CD4-positive, alpha-beta T cell (primary cell): ENCODE measurements at regions not wholly inside any gene's neighbourhood (a gene's known extent, or its start where the extent isn't known, plus 50 kb on each side); places are given as distances from the start of the nearest gene placed in this dataset.

Experiments used
- ATAC-seq: fragments of 200-7000 bp; cut with Tn5 transposase; one replicate; pipeline ENCODE4 v1.10.0; 2022; ENCODE audit warnings: mild to moderate bottlenecking; ENCODE audit not compliant: poor library complexity
- CTCF ChIA-PET: fragments of 350-600 bp; sonication (Branson Sonifier 250); formaldehyde crosslinking; loops from one replicate; lab custom pipeline; 2021; ENCODE audit warnings: antibody characterized with exemption, inconsistent platforms; lab: Charles Lee
- POLR2A ChIA-PET: fragments of 350-600 bp; sonication (Branson Sonifier 250); formaldehyde crosslinking; loops from one replicate; lab custom pipeline; 2021; ENCODE audit warnings: antibody characterized with exemption, inconsistent platforms; lab: Charles Lee
- DNase-seq, 14 experiments: peaks; one replicate each; pipeline ENCODE4 v3.0.0-alpha.2; 2013 to 2020; ENCODE audit warnings: mixed read lengths in 2 of 14
- H3K27ac ChIP-seq, 2 donors: one replicate each; pipeline versions ENCODE4 v1.5.1 to v1.7.0; 2013; ENCODE audit warnings: low read length in 2 of 2, low read depth in 1 of 2, mild to moderate bottlenecking in 1 of 2
- H3K27me3 ChIP-seq, 2 experiments: 1 replicate in 1 of 2; 2 replicates in 1 of 2; pipeline versions ENCODE4 v1.6.1 to v1.7.0; 2013; ENCODE audit warnings: low read length in 2 of 2, control low read depth in 1 of 2, mild to moderate bottlenecking in 1 of 2, moderate library complexity in 1 of 2; ENCODE audit not compliant: insufficient read depth in 2 of 2, control insufficient read depth in 1 of 2
- H3K36me3 ChIP-seq: one replicate; pipeline ENCODE4 v1.6.1; 2013; ENCODE audit warnings: low read length, control low read depth; ENCODE audit not compliant: insufficient read depth
- H3K4me1 ChIP-seq: one replicate; pipeline ENCODE4 v1.6.1; 2013; ENCODE audit warnings: low read length, control low read depth; ENCODE audit not compliant: insufficient read depth
- H3K4me3 ChIP-seq: one replicate; pipeline ENCODE4 v1.5.1; 2013; ENCODE audit warnings: mild to moderate bottlenecking, low read length, moderate library complexity
- H3K9me3 ChIP-seq, 2 experiments: 1 replicate in 1 of 2; 2 replicates in 1 of 2; pipeline versions ENCODE4 v1.6.1 to v1.7.0; 2013; ENCODE audit warnings: low read length in 2 of 2, mild to moderate bottlenecking in 2 of 2, control low read depth in 1 of 2, moderate library complexity in 1 of 2; ENCODE audit not compliant: control insufficient read depth in 1 of 2, insufficient read depth in 1 of 2
- H3K27ac Mint-ChIP-seq: one replicate; pipeline ENCODE4 v1.8.0; 2020; ENCODE audit warnings: mixed read lengths
- H3K27me3 Mint-ChIP-seq: one replicate; pipeline ENCODE4 v1.8.0; 2021; ENCODE audit warnings: mixed read lengths
- H3K36me3 Mint-ChIP-seq: one replicate; pipeline ENCODE4 v1.8.0; 2021; ENCODE audit warnings: low read depth, mixed read lengths
- H3K4me1 Mint-ChIP-seq: one replicate; pipeline ENCODE4 v1.8.0; 2021; ENCODE audit warnings: low read depth, mixed read lengths
- H3K4me3 Mint-ChIP-seq: one replicate; pipeline ENCODE4 v1.8.0; 2020; ENCODE audit warnings: mild to moderate bottlenecking, mixed read lengths
- H3K9me3 Mint-ChIP-seq: one replicate; pipeline ENCODE4 v1.8.0; 2020; ENCODE audit warnings: mixed read lengths
- CTCF ChIP-seq: fragments of 200-600 bp; IDR thresholded peaks from one replicate; pipeline ENCODE4 v1.8.0; 2022; ENCODE audit warnings: antibody characterized with exemption, mild to moderate bottlenecking
- intact Hi-C, 2 experiments: fragments of 100-400 bp; cut with DNase I in 1 of 2; cut with micrococcal nuclease in 1 of 2; formaldehyde crosslinking; loops; one replicate each; pipeline versions ENCODE4 v1.15.1 to v1.9.0; 2023 to 2025; cut with DNase I, micrococcal nuclease

GRCh38 chr10:118463740-118464139 lies 121.6 kb upstream of the FAM204A start:
- ATAC-seq (no peak), DNase-seq (no peak)
- Histone ChIP-seq H3K27me3 (peaks cover 3 to 21% of the 10 kb centered on the region in 2 experiments), H3K36me3 (no peaks in the 10 kb centered on the region), H3K4me3 (no peak overlapping the region), H3K4me1 (peaks cover 3% of the 10 kb centered on the region), H3K9me3 (no peaks in the 10 kb centered on the region), H3K27ac (no peak overlapping the region)
- Mint-ChIP-seq H3K9me3 (no peaks in the 10 kb centered on the region), H3K27me3 (peaks cover 87% of the 10 kb centered on the region), H3K4me1 (no peaks in the 10 kb centered on the region), H3K27ac (no peak overlapping the region), H3K4me3 (no peak overlapping the region), H3K36me3 (no peaks in the 10 kb centered on the region)
- intact Hi-C loops, result no loop called here
- TF ChIP-seq CTCF, result no peak
- ChIA-PET POLR2A (no interaction called here), CTCF (no interaction called here)

GRCh38 chr10:118462401-118462800 lies 120.3 kb upstream of the FAM204A start:
- ChIA-PET CTCF (interaction anchor here (1.1 kb wide), 1 partner anchor 15 kb away, joined by 4 read pairs; no protein-coding TSS in a partner anchor), POLR2A (no interaction called here)
- Histone ChIP-seq H3K27ac (no peak overlapping the region), H3K27me3 (peaks cover 3 to 10% of the 10 kb centered on the region in 2 experiments), H3K36me3 (no peaks in the 10 kb centered on the region), H3K9me3 (no peaks in the 10 kb centered on the region), H3K4me3 (no peak overlapping the region), H3K4me1 (peaks cover 3% of the 10 kb centered on the region)
- Mint-ChIP-seq H3K4me3 (no peak overlapping the region), H3K27ac (no peak overlapping the region), H3K27me3 (peaks cover 75% of the 10 kb centered on the region), H3K4me1 (no peaks in the 10 kb centered on the region), H3K9me3 (no peaks in the 10 kb centered on the region), H3K36me3 (no peaks in the 10 kb centered on the region)
- TF ChIP-seq CTCF, result no peak
- DNase-seq (no peak), ATAC-seq (no peak)
- intact Hi-C loops, result no loop called here

GRCh38 chr10:118459642-118460193 lies 117.6 kb upstream of the FAM204A start:
- CTCF ChIA-PET, result interaction anchor here (0.6 to 4.1 kb wide), 5 partner anchors 11 to 964 kb away, joined by 3 to 26 read pairs (median 4); no protein-coding TSS in a partner anchor
- no peaks in the 10 kb centered on the region for H3K36me3 Mint-ChIP-seq
- H3K27me3 Mint-ChIP-seq, result peaks cover 53% of the 10 kb centered on the region
- intact Hi-C loops, result loop anchor here (1.0 to 2.0 kb wide), 3 partner anchors 117 to 963 kb away; partner anchors contain the start of gene FAM204A (in 1 of the 2)
- H3K4me3 ChIP-seq, result peak overlapping the region; percentile 12
- peak overlapping the region; percentile 66 for H3K4me3 Mint-ChIP-seq
- ATAC-seq (peak; percentile 51), DNase-seq (peak; percentile 17 to 65 (median 28))
- H3K27me3 ChIP-seq, result peaks cover 3 to 8% of the 10 kb centered on the region in 2 experiments
- no peak overlapping the region for H3K27ac Mint-ChIP-seq
- no peaks in the 10 kb centered on the region for H3K36me3 ChIP-seq
- POLR2A ChIA-PET, result no interaction called here
- no peaks in the 10 kb centered on the region for H3K4me1 Mint-ChIP-seq
- H3K4me1 ChIP-seq, result peaks cover 3% of the 10 kb centered on the region
- no peaks in the 10 kb centered on the region for H3K9me3 Mint-ChIP-seq
- peak; percentile 75 for TF ChIP-seq CTCF
- H3K27ac ChIP-seq, result no peak overlapping the region
- no peaks in the 10 kb centered on the region for H3K9me3 ChIP-seq
